HG03521 (cell line): ENCODE measurements at regions not wholly inside any gene's neighbourhood (a gene's known extent, or its start where the extent isn't known, plus 50 kb on each side); places are given as distances from the start of the nearest gene placed in this dataset.

Experiments used
- ATAC-seq: cut with Tn5 transposase; IDR thresholded peaks from one replicate; pipeline ENCODE4 v1.9.1; 2021; ENCODE audit warnings: mild to moderate bottlenecking, moderate library complexity; ENCODE audit not compliant: unreplicated experiment

GRCh38 chr2:137729305-137729704 lies 235.0 kb upstream of the HNMT start:
- no peak for ATAC-seq

GRCh38 chr2:137737559-137737958 lies 226.7 kb upstream of the HNMT start:
- ATAC-seq = no peak

- ATAC-seq = no peak
These were observed 222.4 kb upstream of the HNMT start for GRCh38 chr2:137741784-137742362.

GRCh38 chr2:137747509-137747908 lies 216.8 kb upstream of the HNMT start:
- ATAC-seq = no peak

DNA sequence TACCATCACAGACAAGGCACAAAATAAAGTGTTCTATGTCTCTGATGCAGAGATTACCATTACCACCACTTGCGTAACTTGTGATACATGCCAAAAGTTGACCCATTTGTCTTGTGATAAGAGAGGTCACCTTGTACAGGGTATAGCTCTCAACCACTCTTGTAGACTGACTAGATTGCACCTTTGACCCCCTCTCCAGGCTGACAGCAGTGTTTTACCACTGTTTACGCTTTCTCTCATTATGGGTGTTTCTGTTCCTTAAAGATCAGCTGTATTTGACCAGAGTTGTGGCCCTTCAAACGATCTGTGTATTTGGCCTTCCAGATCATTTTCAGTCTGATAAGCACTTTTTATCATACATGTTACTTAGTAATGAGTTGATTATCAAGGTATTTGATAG lies 215.7 kb upstream of the HNMT start:
- ATAC-seq = no peak

GRCh38 chr2:137764646-137765045 lies 199.6 kb upstream of the HNMT start:
- ATAC-seq = no peak

DNA sequence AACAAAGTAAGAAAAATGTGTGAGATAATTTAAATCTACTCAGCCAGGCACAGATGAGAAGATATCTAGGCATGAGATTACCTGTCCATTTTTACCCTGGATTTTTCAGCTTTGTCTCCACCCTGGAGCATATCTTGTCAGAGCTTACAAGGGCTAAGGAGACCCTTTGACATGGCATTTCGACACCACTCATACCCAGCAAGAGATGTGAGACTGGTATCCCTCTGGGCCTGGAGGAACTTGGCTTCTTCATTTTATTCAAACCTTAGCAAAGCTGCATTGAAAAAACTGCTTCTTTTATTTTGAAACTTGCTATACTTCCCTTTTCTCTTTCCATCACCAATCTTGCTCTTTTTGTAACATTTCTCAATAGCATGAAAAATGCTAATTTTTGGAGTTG lies 194.9 kb upstream of the HNMT start:
- no peak for ATAC-seq

- ATAC-seq = no peak
These were observed 194.1 kb upstream of the HNMT start for GRCh38 chr2:137770166-137770565.

DNA sequence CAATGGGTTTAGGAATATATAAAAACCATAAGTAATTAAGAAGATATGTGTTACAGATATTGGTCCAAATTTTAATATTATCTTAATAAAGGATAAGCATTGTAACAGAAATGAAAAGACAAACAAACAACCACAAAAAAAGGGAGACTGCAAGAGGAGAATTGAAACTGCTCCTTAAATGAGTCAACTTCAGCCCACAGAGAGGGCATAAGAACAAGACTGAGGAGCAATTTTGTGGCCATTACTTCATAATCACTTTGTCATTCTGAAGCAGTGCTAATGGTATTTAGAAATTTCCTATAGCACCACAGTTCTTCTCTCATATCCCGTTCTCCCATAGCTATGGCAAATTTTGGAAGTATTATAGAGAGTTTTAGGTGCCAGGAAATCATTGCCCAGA lies 193.2 kb upstream of the HNMT start:
- no peak for ATAC-seq

GRCh38 chr2:137772451-137772850 lies 191.8 kb upstream of the HNMT start:
- no peak for ATAC-seq

DNA sequence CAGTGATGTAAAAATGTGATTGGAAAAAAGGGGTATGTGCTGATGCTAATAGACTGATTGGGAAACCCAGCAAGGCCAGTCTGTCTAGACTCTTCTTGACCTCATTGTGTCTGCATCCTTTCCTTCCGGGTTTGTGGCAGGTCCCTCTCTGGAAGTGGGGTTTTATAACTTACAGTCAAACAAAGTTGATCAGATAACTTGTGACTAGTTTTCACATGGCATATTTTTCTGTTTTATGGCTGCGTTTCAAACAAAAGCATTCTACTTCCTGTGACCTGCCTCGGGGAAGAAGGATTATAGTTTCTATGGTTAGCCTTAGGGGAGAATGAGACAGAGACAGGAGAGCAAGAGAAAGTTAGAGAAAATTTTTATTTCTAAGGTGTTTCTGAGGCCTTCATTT lies 188.7 kb upstream of the HNMT start:
- no peak for ATAC-seq

- no peak for ATAC-seq
These were observed 187.6 kb upstream of the HNMT start for GRCh38 chr2:137776697-137777096.

GRCh38 chr2:137797641-137798040 lies 166.6 kb upstream of the HNMT start:
- ATAC-seq = no peak

GRCh38 chr2:137799600-137799999 lies 164.7 kb upstream of the HNMT start:
- ATAC-seq = no peak

GRCh38 chr2:137800386-137800785 lies 163.9 kb upstream of the HNMT start:
- no peak for ATAC-seq

GRCh38 chr2:137801228-137801627 lies 163.0 kb upstream of the HNMT start:
- no peak for ATAC-seq

DNA sequence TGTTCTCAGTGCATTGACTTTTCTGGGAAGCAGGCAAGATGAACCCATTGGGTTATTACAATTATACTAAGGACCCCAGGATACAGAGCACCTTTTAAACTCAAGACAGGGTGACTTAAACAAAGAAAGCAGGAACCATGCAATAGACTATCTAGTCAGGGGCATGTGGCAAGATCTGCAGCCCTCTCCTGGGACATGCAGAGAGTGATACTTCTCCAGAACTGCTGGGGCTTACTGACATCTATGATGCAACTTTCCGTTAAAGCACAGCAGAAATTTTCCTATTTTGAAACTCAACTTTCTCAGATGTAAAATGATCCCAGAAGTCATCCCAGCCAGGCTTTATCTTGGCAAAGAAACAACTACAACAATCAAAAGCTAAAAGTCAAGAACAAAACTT lies 162.2 kb upstream of the HNMT start:
- no peak for ATAC-seq

DNA sequence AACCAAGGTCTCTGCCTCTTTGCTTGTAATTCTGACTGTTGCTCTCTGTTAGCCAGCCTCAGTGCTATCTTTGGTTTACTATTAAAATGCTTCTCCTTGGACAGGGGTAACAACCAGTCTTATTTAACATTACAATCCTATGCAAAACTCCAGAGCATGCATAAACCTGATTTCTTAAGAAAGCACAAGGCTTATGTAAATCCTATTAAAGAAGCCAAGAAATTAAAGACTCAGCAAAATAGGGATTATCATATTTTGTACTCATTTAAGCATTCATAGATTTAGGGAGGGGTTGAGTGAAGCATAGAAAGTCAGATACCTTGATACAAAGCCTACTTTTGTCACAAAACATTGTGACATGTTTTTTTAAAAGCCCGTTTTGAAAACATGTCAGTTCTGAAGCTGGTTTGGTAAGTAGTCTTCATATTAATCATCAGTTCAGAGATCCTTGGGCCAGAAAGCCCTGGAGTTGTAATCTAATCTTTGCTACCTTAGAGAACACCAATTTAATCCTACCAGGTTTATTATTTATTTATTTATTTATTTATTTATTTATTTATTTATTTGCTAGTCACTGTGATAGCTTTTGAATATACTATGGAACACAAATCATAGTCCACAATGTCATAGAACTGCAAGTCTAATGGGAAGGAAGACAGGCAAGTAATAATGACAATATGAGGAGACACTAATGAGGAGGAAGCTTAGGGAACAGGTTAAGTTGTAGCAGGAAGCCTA lies 158.0 kb upstream of the HNMT start:
- no peak for ATAC-seq

GRCh38 chr2:137809252-137809651 lies 155.0 kb upstream of the HNMT start:
- no peak for ATAC-seq

DNA sequence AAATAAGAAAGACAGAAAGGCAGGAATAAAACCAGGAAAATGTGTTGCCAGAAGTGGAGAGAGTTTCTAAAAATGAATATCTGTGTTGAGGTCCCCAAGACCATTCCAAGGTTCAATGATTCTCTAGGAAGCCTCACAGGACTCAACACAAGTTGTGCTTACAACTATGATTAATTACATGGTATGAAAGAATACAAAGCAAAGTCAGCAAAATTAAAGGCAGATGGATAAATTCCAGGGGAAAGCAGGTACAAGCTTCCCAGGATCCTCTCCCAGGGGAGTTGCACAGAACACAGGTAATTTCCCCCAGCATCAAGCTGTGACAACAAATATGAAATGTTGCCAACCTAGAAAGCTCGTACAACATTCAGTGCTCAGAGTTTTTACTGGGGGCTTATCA lies 154.4 kb upstream of the HNMT start:
- ATAC-seq = no peak

DNA sequence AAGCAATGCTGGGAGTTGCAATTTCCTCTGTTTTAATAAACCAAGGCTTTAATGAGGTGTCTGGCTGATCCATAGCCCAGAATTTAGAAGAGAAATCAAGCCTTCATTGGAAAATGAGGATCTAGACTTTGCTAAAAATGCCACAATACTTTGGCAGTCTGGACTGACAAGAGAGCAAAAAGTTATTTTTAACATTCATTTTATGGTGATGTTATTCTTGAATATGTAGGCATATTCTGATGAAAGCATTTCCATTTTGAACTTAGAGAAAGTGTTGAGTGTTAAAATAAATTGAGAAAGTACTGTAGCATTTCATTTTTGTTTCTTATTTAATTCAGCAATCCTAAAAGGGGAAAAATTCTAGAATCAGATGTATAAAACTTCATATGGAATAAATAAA lies 151.8 kb upstream of the HNMT start:
- no peak for ATAC-seq

GRCh38 chr2:137813176-137813575 lies 151.1 kb upstream of the HNMT start:
- ATAC-seq = no peak

DNA sequence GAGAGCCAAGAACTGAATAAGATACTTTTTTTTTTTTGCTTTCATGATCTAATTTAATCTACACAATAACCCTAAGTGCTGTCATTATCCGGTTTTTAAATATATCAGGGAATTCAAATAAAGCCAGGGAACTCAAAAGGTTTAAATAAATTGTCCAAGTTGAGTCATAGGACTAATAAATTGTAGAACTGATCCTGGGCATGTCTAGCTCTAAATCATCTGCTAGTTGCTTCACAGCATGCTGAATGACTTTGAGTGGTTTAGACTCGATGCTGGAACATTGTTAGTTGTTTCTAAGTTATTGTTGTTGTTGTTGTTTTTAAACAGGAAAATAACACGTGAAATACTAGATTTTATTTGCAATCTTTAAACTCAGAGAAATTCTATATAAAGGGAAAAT lies 147.2 kb upstream of the HNMT start:
- no peak for ATAC-seq
